K562 (cell line): ENCODE measurements at regions not wholly inside any gene's neighbourhood (a gene's known extent, or its start where the extent isn't known, plus 50 kb on each side); places are given as distances from the start of the nearest gene placed in this dataset.

ENCODE experiments used
- ELF1 ChIP-seq: fragments of 200-800 bp; sonication (Bioruptor generic); IDR thresholded peaks from 2 replicates; pipeline ENCODE4 v1.6.1; 2016; ENCODE audit warnings: missing genetic modification characterization, missing compliant biosample characterization
- JUND ChIP-seq, 2 experiments: IDR thresholded peaks; 2 replicates in 1 of 2; 3 replicates in 1 of 2; pipeline ENCODE4 v1.6.1; 2011; ENCODE audit warnings: borderline replicate concordance in 2 of 2, low read depth in 2 of 2, low read length in 2 of 2, improper control_type of control experiment in 1 of 2, missing biosample characterization in 1 of 2, missing genetic modification characterization in 1 of 2, missing genetic modification reagents in 1 of 2
- KDM4B ChIP-seq, 2 experiments: fragments of 450-650 bp in 1 of 2; sonication (generic) in 1 of 2; IDR thresholded peaks; 2 replicates each; pipeline ENCODE4 v1.6.1; 2016 to 2017; ENCODE audit warnings: borderline replicate concordance in 2 of 2, antibody characterized with exemption in 1 of 2, low read depth in 1 of 2, mild to moderate bottlenecking in 1 of 2
- MBD2 ChIP-seq: sonication (generic); IDR thresholded peaks from 2 replicates; pipeline ENCODE4 v1.6.1; 2016; ENCODE audit warnings: low read depth, borderline replicate concordance
- POLR2AphosphoS2 ChIP-seq: IDR thresholded peaks from 2 replicates; pipeline ENCODE4 v1.6.1; 2012; ENCODE audit warnings: low read length, improper control_type of control experiment
- ZNF12 ChIP-seq: sonication (generic); formaldehyde crosslinking; IDR thresholded peaks from 2 replicates; pipeline ENCODE4 v1.4.0; 2020; ENCODE audit warnings: mild to moderate bottlenecking, missing genetic modification reagents
- ZNF121 ChIP-seq: sonication (generic); formaldehyde crosslinking; conservative IDR thresholded peaks from 2 replicates; pipeline ENCODE4 v1.8.0; 2022; ENCODE audit warnings: missing genetic modification reagents
- TF ChIP-seq, protein P1 (sequence below): fragments of 250-450 bp; sonication (Bioruptor Pico); IDR thresholded peaks from 2 replicates; pipeline ENCODE4 v1.8.0; 2021; ENCODE audit warnings: mild to moderate bottlenecking, moderate library complexity
- TF ChIP-seq, protein P2 (sequence below): sonication (generic); formaldehyde crosslinking; IDR thresholded peaks from 2 replicates; pipeline ENCODE4 v1.9.0; 2022; ENCODE audit warnings: mild to moderate bottlenecking, missing genetic modification reagents
- TF ChIP-seq, protein P3 (sequence below): sonication (generic); formaldehyde crosslinking; IDR thresholded peaks from 2 replicates; pipeline ENCODE4 v1.8.1; 2023; ENCODE audit warnings: mild to moderate bottlenecking, missing genetic modification reagents
- TF ChIP-seq, protein P4 (sequence below): fragments of 250-450 bp; sonication (Bioruptor Pico); IDR thresholded peaks from 2 replicates; pipeline ENCODE4 v1.8.0; 2022; ENCODE audit warnings: inconsistent platforms
- TF ChIP-seq, protein P5 (sequence below): IDR thresholded peaks from 3 replicates; pipeline ENCODE4 v1.6.1; 2011; ENCODE audit warnings: borderline replicate concordance, mild to moderate bottlenecking, moderate library complexity; ENCODE audit not compliant: insufficient read length; ENCODE audit errors: extremely low read depth
- TF ChIP-seq, protein P6 (sequence below): fragments of 150-350 bp; conservative IDR thresholded peaks from 2 replicates; pipeline ENCODE4 v1.6.1; 2014; ENCODE audit warnings: low read length

DNA sequence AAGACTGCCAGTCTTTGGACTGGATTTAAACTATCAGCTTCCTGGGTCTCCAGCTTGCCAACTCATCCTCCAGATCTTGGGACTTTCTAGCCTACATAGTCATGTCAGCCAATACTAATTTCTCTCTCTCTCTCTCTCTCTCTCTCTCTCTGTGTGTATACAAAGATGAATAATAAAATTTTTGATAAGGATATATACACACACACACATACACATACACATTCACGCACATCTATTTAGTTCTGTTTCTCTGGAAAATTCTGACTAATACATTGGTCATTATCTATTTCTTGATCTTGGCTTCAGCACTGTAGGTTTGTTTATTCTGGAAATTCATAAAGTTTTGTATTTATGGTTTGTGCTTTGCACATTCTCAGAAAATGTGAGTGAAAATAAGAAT lies 1606.2 kb upstream of the NUDT12 start (continued):
- TF ChIP-seq, protein P1, sequence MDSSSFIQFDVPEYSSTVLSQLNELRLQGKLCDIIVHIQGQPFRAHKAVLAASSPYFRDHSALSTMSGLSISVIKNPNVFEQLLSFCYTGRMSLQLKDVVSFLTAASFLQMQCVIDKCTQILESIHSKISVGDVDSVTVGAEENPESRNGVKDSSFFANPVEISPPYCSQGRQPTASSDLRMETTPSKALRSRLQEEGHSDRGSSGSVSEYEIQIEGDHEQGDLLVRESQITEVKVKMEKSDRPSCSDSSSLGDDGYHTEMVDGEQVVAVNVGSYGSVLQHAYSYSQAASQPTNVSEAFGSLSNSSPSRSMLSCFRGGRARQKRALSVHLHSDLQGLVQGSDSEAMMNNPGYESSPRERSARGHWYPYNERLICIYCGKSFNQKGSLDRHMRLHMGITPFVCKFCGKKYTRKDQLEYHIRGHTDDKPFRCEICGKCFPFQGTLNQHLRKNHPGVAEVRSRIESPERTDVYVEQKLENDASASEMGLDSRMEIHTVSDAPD (CRISPR knock-in tag) = no peak
- TF ChIP-seq POLR2AphosphoS2 (no peak), ZNF121 (CRISPR knock-in tag) (no peak), MBD2 (no peak), ZNF12 (CRISPR knock-in tag) (no peak), KDM4B (IDR thresholded peaks at IDR 0.05; ENCODE audit: borderline replicate concordance in 2 of 2, low read depth in 1 of 2) (no peak), ELF1 (tag) (no peak), JUND (IDR thresholded peaks at IDR 0.05; ENCODE audit: borderline replicate concordance, low read depth, low read length) (no peak), JUND (tag; IDR thresholded peaks at IDR 0.05; ENCODE audit: borderline replicate concordance, low read depth, low read length) (no peak)
- TF ChIP-seq, protein P2, sequence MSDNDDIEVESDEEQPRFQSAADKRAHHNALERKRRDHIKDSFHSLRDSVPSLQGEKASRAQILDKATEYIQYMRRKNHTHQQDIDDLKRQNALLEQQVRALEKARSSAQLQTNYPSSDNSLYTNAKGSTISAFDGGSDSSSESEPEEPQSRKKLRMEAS (CRISPR knock-in tag) = no peak
- TF ChIP-seq, protein P3, sequence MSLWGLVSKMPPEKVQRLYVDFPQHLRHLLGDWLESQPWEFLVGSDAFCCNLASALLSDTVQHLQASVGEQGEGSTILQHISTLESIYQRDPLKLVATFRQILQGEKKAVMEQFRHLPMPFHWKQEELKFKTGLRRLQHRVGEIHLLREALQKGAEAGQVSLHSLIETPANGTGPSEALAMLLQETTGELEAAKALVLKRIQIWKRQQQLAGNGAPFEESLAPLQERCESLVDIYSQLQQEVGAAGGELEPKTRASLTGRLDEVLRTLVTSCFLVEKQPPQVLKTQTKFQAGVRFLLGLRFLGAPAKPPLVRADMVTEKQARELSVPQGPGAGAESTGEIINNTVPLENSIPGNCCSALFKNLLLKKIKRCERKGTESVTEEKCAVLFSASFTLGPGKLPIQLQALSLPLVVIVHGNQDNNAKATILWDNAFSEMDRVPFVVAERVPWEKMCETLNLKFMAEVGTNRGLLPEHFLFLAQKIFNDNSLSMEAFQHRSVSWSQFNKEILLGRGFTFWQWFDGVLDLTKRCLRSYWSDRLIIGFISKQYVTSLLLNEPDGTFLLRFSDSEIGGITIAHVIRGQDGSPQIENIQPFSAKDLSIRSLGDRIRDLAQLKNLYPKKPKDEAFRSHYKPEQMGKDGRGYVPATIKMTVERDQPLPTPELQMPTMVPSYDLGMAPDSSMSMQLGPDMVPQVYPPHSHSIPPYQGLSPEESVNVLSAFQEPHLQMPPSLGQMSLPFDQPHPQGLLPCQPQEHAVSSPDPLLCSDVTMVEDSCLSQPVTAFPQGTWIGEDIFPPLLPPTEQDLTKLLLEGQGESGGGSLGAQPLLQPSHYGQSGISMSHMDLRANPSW (CRISPR knock-in tag) = no peak
- TF ChIP-seq, protein P4, sequence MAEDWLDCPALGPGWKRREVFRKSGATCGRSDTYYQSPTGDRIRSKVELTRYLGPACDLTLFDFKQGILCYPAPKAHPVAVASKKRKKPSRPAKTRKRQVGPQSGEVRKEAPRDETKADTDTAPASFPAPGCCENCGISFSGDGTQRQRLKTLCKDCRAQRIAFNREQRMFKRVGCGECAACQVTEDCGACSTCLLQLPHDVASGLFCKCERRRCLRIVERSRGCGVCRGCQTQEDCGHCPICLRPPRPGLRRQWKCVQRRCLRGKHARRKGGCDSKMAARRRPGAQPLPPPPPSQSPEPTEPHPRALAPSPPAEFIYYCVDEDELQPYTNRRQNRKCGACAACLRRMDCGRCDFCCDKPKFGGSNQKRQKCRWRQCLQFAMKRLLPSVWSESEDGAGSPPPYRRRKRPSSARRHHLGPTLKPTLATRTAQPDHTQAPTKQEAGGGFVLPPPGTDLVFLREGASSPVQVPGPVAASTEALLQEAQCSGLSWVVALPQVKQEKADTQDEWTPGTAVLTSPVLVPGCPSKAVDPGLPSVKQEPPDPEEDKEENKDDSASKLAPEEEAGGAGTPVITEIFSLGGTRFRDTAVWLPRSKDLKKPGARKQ (CRISPR knock-in tag) = no peak
- TF ChIP-seq, protein P5, sequence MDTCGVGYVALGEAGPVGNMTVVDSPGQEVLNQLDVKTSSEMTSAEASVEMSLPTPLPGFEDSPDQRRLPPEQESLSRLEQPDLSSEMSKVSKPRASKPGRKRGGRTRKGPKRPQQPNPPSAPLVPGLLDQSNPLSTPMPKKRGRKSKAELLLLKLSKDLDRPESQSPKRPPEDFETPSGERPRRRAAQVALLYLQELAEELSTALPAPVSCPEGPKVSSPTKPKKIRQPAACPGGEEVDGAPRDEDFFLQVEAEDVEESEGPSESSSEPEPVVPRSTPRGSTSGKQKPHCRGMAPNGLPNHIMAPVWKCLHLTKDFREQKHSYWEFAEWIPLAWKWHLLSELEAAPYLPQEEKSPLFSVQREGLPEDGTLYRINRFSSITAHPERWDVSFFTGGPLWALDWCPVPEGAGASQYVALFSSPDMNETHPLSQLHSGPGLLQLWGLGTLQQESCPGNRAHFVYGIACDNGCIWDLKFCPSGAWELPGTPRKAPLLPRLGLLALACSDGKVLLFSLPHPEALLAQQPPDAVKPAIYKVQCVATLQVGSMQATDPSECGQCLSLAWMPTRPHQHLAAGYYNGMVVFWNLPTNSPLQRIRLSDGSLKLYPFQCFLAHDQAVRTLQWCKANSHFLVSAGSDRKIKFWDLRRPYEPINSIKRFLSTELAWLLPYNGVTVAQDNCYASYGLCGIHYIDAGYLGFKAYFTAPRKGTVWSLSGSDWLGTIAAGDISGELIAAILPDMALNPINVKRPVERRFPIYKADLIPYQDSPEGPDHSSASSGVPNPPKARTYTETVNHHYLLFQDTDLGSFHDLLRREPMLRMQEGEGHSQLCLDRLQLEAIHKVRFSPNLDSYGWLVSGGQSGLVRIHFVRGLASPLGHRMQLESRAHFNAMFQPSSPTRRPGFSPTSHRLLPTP = no peak
- TF ChIP-seq, protein P6, sequence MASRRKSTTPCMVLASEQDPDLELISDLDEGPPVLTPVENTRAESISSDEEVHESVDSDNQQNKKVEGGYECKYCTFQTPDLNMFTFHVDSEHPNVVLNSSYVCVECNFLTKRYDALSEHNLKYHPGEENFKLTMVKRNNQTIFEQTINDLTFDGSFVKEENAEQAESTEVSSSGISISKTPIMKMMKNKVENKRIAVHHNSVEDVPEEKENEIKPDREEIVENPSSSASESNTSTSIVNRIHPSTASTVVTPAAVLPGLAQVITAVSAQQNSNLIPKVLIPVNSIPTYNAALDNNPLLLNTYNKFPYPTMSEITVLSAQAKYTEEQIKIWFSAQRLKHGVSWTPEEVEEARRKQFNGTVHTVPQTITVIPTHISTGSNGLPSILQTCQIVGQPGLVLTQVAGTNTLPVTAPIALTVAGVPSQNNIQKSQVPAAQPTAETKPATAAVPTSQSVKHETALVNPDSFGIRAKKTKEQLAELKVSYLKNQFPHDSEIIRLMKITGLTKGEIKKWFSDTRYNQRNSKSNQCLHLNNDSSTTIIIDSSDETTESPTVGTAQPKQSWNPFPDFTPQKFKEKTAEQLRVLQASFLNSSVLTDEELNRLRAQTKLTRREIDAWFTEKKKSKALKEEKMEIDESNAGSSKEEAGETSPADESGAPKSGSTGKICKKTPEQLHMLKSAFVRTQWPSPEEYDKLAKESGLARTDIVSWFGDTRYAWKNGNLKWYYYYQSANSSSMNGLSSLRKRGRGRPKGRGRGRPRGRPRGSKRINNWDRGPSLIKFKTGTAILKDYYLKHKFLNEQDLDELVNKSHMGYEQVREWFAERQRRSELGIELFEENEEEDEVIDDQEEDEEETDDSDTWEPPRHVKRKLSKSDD = no peak
